ENCODE measurements at regions not wholly inside any gene's neighbourhood (a gene's known extent, or its start where the extent isn't known, plus 50 kb on each side); places are given as distances from the start of the nearest gene placed in this dataset.

DNA sequence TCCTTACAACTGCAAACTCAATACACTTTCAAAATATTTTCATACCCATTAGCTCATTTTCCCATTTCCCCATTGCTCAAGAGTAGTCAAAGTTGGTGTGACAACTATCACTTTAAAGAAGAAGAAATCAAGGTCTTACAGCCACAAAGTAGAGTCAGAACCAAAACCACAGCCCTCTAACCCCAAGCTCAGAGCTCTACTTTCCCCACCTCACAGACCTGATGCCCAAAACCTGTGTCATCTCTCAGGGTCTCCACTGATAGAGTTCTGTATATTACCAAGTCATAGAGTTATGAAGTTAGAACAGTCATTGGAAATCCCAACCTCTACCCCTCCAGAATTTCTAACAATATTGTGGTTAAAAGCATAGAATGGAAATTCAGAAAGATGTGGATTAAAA, 505.8 kb downstream of the RAB28 start:
- TF ChIP-seq, protein P1, sequence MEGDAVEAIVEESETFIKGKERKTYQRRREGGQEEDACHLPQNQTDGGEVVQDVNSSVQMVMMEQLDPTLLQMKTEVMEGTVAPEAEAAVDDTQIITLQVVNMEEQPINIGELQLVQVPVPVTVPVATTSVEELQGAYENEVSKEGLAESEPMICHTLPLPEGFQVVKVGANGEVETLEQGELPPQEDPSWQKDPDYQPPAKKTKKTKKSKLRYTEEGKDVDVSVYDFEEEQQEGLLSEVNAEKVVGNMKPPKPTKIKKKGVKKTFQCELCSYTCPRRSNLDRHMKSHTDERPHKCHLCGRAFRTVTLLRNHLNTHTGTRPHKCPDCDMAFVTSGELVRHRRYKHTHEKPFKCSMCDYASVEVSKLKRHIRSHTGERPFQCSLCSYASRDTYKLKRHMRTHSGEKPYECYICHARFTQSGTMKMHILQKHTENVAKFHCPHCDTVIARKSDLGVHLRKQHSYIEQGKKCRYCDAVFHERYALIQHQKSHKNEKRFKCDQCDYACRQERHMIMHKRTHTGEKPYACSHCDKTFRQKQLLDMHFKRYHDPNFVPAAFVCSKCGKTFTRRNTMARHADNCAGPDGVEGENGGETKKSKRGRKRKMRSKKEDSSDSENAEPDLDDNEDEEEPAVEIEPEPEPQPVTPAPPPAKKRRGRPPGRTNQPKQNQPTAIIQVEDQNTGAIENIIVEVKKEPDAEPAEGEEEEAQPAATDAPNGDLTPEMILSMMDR (IDR thresholded peaks at IDR 0.05) = no peak
- no peak for TF ChIP-seq POLR2A (IDR thresholded peaks at IDR 0.05)
